ENCODE measurements at regions not wholly inside any gene's neighbourhood (a gene's known extent, or its start where the extent isn't known, plus 50 kb on each side); places are given as distances from the start of the nearest gene placed in this dataset.

DNA sequence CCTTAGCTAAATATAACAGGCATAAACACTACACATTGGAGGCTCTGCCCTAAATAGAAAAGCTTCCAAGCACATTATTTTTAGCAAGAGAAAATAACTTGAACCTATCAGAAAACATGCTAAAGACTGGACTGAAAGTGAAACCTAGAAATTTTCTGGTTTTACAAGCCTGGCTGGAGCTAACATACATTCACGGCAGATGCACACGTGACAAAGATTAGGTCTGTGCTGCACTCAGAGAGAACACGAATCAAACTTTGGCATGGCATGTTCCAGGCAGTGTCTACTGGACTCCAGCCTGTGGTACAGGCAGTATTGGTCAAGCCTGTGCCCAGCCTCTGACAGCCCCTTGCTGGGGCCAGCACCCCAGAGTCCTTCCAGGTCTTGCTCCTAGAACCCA is 94.1 kb upstream of the PCBD1 start:
- POLR2A ChIA-PET = no interaction called here
- Histone ChIP-seq H3K9me3 (ENCODE audit: control insufficient read depth, insufficient read depth, low read depth, low read length) (no peaks in the 10 kb centered on the region), H3K4me3 (ENCODE audit: low read depth, low read length) (no peak overlapping the region), H3K27ac (ENCODE audit: extremely low read depth, low read depth, low read length) (no peak overlapping the region), H3K36me3 (ENCODE audit: control insufficient read depth in 2 of 2, insufficient read depth in 1 of 2, low read length in 2 of 2) (no peaks in the 10 kb centered on the region), H3K4me1 (ENCODE audit: control insufficient read depth, insufficient read depth, low read length) (no peaks in the 10 kb centered on the region)
- CTCF ChIA-PET = no interaction called here
- no peak for TF ChIP-seq ZNF184 (tag by site-specific recombination; IDR thresholded peaks at IDR 0.05)
- no peak for TF ChIP-seq ZNF169 (tag by site-specific recombination; IDR thresholded peaks at IDR 0.05)
- TF ChIP-seq BCL11A (tag by site-specific recombination; IDR thresholded peaks at IDR 0.05; ENCODE audit: low read depth) = no peak
- no peak for TF ChIP-seq BCL11B (tag by site-specific recombination; IDR thresholded peaks at IDR 0.05; ENCODE audit: low read depth)
- TF ChIP-seq, protein P1, sequence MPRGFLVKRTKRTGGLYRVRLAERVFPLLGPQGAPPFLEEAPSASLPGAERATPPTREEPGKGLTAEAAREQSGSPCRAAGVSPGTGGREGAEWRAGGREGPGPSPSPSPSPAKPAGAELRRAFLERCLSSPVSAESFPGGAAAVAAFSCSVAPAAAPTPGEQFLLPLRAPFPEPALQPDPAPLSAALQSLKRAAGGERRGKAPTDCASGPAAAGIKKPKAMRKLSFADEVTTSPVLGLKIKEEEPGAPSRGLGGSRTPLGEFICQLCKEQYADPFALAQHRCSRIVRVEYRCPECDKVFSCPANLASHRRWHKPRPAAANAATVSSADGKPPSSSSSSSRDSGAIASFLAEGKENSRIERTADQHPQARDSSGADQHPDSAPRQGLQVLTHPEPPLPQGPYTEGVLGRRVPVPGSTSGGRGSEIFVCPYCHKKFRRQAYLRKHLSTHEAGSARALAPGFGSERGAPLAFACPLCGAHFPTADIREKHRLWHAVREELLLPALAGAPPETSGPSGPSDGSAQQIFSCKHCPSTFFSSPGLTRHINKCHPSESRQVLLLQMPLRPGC (tag by site-specific recombination; IDR thresholded peaks at IDR 0.05) = no peak
- no peak for TF ChIP-seq ZNF423 (tag by site-specific recombination; IDR thresholded peaks at IDR 0.05)
- TF ChIP-seq ZNF830 (tag by site-specific recombination; IDR thresholded peaks at IDR 0.05; ENCODE audit: low read depth) = no peak

DNA sequence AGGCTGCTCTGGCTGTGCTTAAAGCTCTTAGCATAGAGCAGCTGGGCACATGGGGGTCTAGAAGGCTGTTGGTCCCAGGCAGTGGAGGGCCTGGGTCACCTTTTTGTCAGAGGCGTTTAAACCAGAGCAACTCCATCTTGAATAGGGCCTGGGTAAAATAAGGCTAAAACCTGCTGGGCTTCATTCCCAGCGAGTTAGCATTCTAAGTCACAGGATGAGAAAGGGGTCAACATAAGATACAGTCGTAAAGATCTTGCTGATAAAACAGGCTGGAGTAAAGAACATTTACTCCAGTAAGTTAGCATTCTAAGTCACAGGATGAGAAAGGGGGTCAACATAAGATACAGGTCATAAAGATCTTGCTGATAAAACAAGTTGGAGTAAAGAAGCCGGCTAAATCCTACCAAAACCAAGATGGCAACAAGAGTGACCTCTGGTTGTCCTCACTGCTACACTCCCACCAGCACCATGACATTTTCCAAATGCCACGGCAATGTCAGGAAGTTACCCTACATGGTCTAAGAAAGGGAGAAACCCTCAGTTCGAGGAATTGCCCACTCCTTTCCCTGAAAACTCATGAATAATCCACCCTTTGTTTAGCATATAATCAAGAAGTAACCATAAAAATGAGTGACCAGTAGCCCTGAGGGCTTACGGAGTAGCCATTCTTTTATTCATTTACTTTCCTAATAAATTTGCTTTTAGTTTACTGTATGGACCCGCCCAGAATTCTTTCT is 96.8 kb upstream of the PCBD1 start:
- no peak overlapping the region for H3K27ac ChIP-seq (ENCODE audit: extremely low read depth, low read depth, low read length)
- POLR2A ChIA-PET = no interaction called here

DNA sequence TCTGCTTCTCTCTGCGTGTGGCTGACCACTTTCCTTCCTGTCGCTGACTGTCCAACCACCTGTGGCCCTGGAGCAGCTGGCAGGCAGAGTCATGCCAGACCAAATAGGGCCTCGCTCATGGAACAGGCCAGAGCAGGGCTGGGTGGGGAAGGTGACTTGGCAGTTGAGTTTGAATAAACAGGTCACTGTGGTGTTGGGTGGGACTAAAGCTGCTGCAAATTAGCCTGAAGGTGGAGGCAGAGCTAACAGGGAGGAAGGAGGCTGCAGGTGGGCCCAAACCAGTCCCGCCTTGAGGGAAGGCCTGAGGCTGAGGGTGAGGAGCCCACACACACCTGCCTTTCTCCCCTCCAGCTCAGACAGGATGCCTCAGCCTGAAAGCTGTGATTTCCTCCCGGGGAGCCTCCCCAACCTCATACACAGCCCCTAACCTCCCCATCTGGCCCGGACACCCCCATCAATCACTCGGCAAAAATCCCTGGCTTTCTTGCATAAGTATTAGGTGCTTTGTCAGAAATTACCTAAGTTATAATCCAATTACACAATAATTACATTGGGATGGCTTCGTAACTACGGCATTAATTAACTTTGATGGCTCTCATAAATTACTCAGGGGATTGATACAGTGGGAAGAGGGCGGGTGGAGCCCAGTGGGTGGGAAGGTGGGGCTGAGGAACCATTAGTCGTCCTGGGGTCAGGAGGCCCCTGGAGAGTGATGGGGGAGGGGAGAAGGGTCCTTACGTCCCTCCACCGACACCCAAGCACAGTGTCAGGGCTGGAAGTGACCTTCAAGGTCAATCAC is 97.7 kb upstream of the PCBD1 start:
- no peaks in the 10 kb centered on the region for H3K4me1 ChIP-seq (ENCODE audit: control insufficient read depth, insufficient read depth, low read length)
- CTCF ChIA-PET = no interaction called here
- TF ChIP-seq GLI2 (tag by site-specific recombination; IDR thresholded peaks at IDR 0.05; ENCODE audit: borderline replicate concordance, low read depth) (no peak), ZNF426 (tag by site-specific recombination; IDR thresholded peaks at IDR 0.05) (no peak), ZNF140 (tag by site-specific recombination; IDR thresholded peaks at IDR 0.05) (no peak), ZBTB1 (tag by site-specific recombination; IDR thresholded peaks at IDR 0.05) (no peak), ZNF433 (tag by site-specific recombination; IDR thresholded peaks at IDR 0.05; ENCODE audit: low read depth) (no peak), ZNF610 (tag by site-specific recombination; IDR thresholded peaks at IDR 0.05; ENCODE audit: borderline replicate concordance) (no peak), ZBTB48 (tag by site-specific recombination; IDR thresholded peaks at IDR 0.05) (no peak), SP7 (tag by site-specific recombination; IDR thresholded peaks at IDR 0.05) (peak; percentile 63), SCRT1 (tag by site-specific recombination; IDR thresholded peaks at IDR 0.05; ENCODE audit: borderline replicate concordance) (peak; percentile 71; the same call in 1 of the 2 replicates), ZNF184 (tag by site-specific recombination; IDR thresholded peaks at IDR 0.05) (no peak), TCF7L2 (IDR thresholded peaks at IDR 0.05; ENCODE audit: borderline replicate concordance, low read depth, low read length) (no peak), ZNF19 (tag by site-specific recombination; IDR thresholded peaks at IDR 0.05; ENCODE audit: low read depth) (no peak)
- TF ChIP-seq, protein P2, sequence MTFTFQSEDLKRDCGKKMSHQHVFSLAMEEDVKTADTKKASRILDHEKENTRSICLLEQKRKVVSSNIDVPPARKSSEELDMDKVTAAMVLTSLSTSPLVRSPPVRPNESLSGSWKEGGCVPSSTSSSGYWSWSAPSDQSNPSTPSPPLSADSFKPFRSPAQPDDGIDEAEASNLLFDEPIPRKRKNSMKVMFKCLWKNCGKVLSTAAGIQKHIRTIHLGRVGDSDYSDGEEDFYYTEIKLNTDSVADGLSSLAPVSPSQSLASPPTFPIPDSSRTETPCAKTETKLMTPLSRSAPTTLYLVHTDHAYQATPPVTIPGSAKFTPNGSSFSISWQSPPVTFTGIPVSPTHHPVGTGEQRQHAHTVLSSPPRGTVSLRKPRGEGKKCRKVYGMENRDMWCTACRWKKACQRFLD (tag by site-specific recombination; IDR thresholded peaks at IDR 0.05) = no peak
- TF ChIP-seq, protein P3, sequence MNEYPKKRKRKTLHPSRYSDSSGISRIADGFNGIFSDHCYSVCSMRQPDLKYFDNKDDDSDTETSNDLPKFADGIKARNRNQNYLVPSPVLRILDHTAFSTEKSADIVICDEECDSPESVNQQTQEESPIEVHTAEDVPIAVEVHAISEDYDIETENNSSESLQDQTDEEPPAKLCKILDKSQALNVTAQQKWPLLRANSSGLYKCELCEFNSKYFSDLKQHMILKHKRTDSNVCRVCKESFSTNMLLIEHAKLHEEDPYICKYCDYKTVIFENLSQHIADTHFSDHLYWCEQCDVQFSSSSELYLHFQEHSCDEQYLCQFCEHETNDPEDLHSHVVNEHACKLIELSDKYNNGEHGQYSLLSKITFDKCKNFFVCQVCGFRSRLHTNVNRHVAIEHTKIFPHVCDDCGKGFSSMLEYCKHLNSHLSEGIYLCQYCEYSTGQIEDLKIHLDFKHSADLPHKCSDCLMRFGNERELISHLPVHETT (tag by site-specific recombination; IDR thresholded peaks at IDR 0.05) = no peak
- TF ChIP-seq, protein P4, sequence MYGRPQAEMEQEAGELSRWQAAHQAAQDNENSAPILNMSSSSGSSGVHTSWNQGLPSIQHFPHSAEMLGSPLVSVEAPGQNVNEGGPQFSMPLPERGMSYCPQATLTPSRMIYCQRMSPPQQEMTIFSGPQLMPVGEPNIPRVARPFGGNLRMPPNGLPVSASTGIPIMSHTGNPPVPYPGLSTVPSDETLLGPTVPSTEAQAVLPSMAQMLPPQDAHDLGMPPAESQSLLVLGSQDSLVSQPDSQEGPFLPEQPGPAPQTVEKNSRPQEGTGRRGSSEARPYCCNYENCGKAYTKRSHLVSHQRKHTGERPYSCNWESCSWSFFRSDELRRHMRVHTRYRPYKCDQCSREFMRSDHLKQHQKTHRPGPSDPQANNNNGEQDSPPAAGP (tag by site-specific recombination; IDR thresholded peaks at IDR 0.05) = peak; percentile 62; the same call in 1 of the 2 replicates
- TF ChIP-seq, protein P5, sequence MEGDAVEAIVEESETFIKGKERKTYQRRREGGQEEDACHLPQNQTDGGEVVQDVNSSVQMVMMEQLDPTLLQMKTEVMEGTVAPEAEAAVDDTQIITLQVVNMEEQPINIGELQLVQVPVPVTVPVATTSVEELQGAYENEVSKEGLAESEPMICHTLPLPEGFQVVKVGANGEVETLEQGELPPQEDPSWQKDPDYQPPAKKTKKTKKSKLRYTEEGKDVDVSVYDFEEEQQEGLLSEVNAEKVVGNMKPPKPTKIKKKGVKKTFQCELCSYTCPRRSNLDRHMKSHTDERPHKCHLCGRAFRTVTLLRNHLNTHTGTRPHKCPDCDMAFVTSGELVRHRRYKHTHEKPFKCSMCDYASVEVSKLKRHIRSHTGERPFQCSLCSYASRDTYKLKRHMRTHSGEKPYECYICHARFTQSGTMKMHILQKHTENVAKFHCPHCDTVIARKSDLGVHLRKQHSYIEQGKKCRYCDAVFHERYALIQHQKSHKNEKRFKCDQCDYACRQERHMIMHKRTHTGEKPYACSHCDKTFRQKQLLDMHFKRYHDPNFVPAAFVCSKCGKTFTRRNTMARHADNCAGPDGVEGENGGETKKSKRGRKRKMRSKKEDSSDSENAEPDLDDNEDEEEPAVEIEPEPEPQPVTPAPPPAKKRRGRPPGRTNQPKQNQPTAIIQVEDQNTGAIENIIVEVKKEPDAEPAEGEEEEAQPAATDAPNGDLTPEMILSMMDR (tag by site-specific recombination; IDR thresholded peaks at IDR 0.05) = no peak

More for the DNA sequence above, 96.8 kb upstream of the PCBD1 start:
- Histone ChIP-seq H3K36me3 (ENCODE audit: control insufficient read depth in 2 of 2, insufficient read depth in 1 of 2, low read length in 2 of 2) (no peaks in the 10 kb centered on the region), H3K4me3 (ENCODE audit: low read depth, low read length) (no peak overlapping the region), H3K4me1 (ENCODE audit: control insufficient read depth, insufficient read depth, low read length) (no peaks in the 10 kb centered on the region), H3K9me3 (ENCODE audit: control insufficient read depth, insufficient read depth, low read depth, low read length) (no peaks in the 10 kb centered on the region)
- no peak for TF ChIP-seq ZNF777 (tag by site-specific recombination; IDR thresholded peaks at IDR 0.05; ENCODE audit: borderline replicate concordance)
- CTCF ChIA-PET = no interaction called here

More for the DNA sequence above, 97.7 kb upstream of the PCBD1 start:
- POLR2A ChIA-PET = no interaction called here
- H3K27ac ChIP-seq (ENCODE audit: extremely low read depth, low read depth, low read length) = no peak overlapping the region
- no peaks in the 10 kb centered on the region for H3K36me3 ChIP-seq (ENCODE audit: control insufficient read depth in 2 of 2, insufficient read depth in 1 of 2, low read length in 2 of 2)
- H3K9me3 ChIP-seq (ENCODE audit: control insufficient read depth, insufficient read depth, low read depth, low read length) = no peaks in the 10 kb centered on the region
- H3K4me3 ChIP-seq (ENCODE audit: low read depth, low read length) = no peak overlapping the region

Data from HEK293 (cell line).